B cell (primary cell): ENCODE measurements at regions not wholly inside any gene's neighbourhood (a gene's known extent, or its start where the extent isn't known, plus 50 kb on each side); places are given as distances from the start of the nearest gene placed in this dataset.

ENCODE experiments used
- ATAC-seq: fragments of 200-7000 bp; cut with Tn5 transposase; one replicate; pipeline ENCODE4 v1.10.0; 2021; ENCODE audit warnings: low read depth, mild to moderate bottlenecking, moderate number of reproducible peaks, moderate library complexity
- CTCF ChIA-PET: fragments of 350-600 bp; sonication (Branson Sonifier 250); formaldehyde crosslinking; loops from one replicate; lab custom pipeline; 2021; ENCODE audit warnings: antibody characterized with exemption, inconsistent platforms; lab: Charles Lee
- POLR2A ChIA-PET: fragments of 350-600 bp; sonication (Branson Sonifier 250); formaldehyde crosslinking; loops from one replicate; lab custom pipeline; 2021; ENCODE audit warnings: antibody characterized with exemption; lab: Charles Lee
- DNase-seq: peaks from one replicate; pipeline ENCODE4 v3.0.0; 2013
- H2AFZ ChIP-seq: 2 replicates; pipeline ENCODE4 v1.6.1; 2012; ENCODE audit warnings: mild to moderate bottlenecking, low read depth, low read length; ENCODE audit not compliant: insufficient read depth, poor library complexity, severe bottlenecking
- H3K27ac ChIP-seq, 2 donors: 1 replicate in 1 of 2; 2 replicates in 1 of 2; pipeline ENCODE4 v1.5.1; 2012 to 2013; ENCODE audit warnings: low read length in 2 of 2, mild to moderate bottlenecking in 2 of 2, moderate library complexity in 1 of 2
- H3K27me3 ChIP-seq, 4 experiments: fragments of 200-600 bp in 1 of 4; sonication (generic) in 1 of 4; replicated peaks in 1 of 4; 1 replicate in 2 of 4; 2 replicates in 2 of 4; pipeline versions ENCODE4 v1.6.1 to v1.7.0; 2013 to 2016; ENCODE audit warnings: low read length in 3 of 4, mild to moderate bottlenecking in 2 of 4, mixed read lengths in 1 of 4, moderate library complexity in 1 of 4; ENCODE audit not compliant: insufficient read depth in 4 of 4, control insufficient read depth in 3 of 4; ENCODE audit errors: control extremely low read depth in 1 of 4
- H3K36me3 ChIP-seq, 2 experiments: replicated peaks in 1 of 2; 1 replicate in 1 of 2; 2 replicates in 1 of 2; pipeline versions ENCODE4 v1.6.1 to v1.7.1; 2013; ENCODE audit warnings: low read length in 1 of 2; ENCODE audit not compliant: insufficient read depth in 2 of 2, control insufficient read depth in 1 of 2; ENCODE audit errors: control extremely low read depth in 1 of 2, extremely low read depth in 1 of 2
- H3K4me1 ChIP-seq, 2 donors: fragments of 200-600 bp in 1 of 2; sonication (generic) in 1 of 2; 1 replicate in 1 of 2; 2 replicates in 1 of 2; pipeline versions ENCODE4 v1.5.1 to v1.6.1; 2013 to 2017; ENCODE audit warnings: low read length in 2 of 2; ENCODE audit not compliant: control insufficient read depth in 2 of 2, insufficient read depth in 2 of 2
- H3K4me2 ChIP-seq: replicated peaks from 2 replicates; pipeline ENCODE3; 2012; ENCODE audit warnings: mild to moderate bottlenecking, low read depth, low read length; ENCODE audit not compliant: poor library complexity, severe bottlenecking
- H3K4me3 ChIP-seq, 5 experiments: fragments of 200-600 bp in 1 of 5; sonication (generic) in 1 of 5; 1 replicate in 3 of 5; 2 replicates in 2 of 5; pipeline versions ENCODE4 v1.5.1 to v1.7.0; 2011 to 2016; ENCODE audit warnings: low read length in 4 of 5, mild to moderate bottlenecking in 4 of 5, low read depth in 2 of 5, control low read depth in 1 of 5, moderate library complexity in 1 of 5; ENCODE audit not compliant: insufficient read depth in 1 of 5; ENCODE audit errors: control extremely low read depth in 1 of 5, extremely low read depth in 1 of 5
- H3K79me2 ChIP-seq: fragments of 200-600 bp; sonication (generic); one replicate; pipeline ENCODE4 v1.6.0; 2016; ENCODE audit warnings: low read length; ENCODE audit not compliant: control insufficient read depth, insufficient read depth
- H3K9ac ChIP-seq: fragments of 200-600 bp; sonication (generic); 2 replicates; pipeline ENCODE4 v1.6.1; 2017; ENCODE audit warnings: mild to moderate bottlenecking, low read length, moderate library complexity
- H3K9me3 ChIP-seq, 3 donors: one replicate each; pipeline versions ENCODE4 v1.6.1 to v1.7.1; 2013; ENCODE audit warnings: low read length in 2 of 3; ENCODE audit not compliant: control insufficient read depth in 2 of 3, insufficient read depth in 1 of 3; ENCODE audit errors: control extremely low read depth in 1 of 3
- H4K20me1 ChIP-seq: 2 replicates; pipeline ENCODE4 v1.6.0; 2012; ENCODE audit warnings: mild to moderate bottlenecking, low read length; ENCODE audit not compliant: insufficient read depth, control insufficient read depth, poor library complexity, severe bottlenecking
- H3K27ac Mint-ChIP-seq: one replicate; pipeline ENCODE4 v1.8.0; 2021; ENCODE audit warnings: mixed read lengths
- H3K27me3 Mint-ChIP-seq: one replicate; pipeline ENCODE4 v1.8.0; 2021; ENCODE audit warnings: mixed read lengths
- H3K4me1 Mint-ChIP-seq: one replicate; pipeline ENCODE4 v1.8.0; 2021; ENCODE audit warnings: mixed read lengths
- H3K4me3 Mint-ChIP-seq: one replicate; pipeline ENCODE4 v1.8.0; 2021; ENCODE audit warnings: mixed read lengths
- H3K9me3 Mint-ChIP-seq: one replicate; pipeline ENCODE4 v1.8.0; 2022; ENCODE audit warnings: mixed read lengths; ENCODE audit not compliant: insufficient read depth
- EZH2 ChIP-seq: IDR thresholded peaks from 2 replicates; pipeline ENCODE4 v1.6.1; 2012; ENCODE audit warnings: borderline replicate concordance, low read depth, mild to moderate bottlenecking, moderate library complexity, low read length; ENCODE audit not compliant: insufficient read depth, poor library complexity, severe bottlenecking
- WGBS: methylation state at CpG from one replicate; pipeline ENCODE4 v1.1.5; 2013; ENCODE audit warnings: missing lambda C conversion rate; ENCODE audit not compliant: insufficient coverage; 5-methylcytosine and 5-hydroxymethylcytosine counted together
- intact Hi-C: fragments of 100-400 bp; cut with micrococcal nuclease; formaldehyde crosslinking; loops from one replicate; pipeline ENCODE4 v1.10.0; 2022
- TF ChIP-seq, protein P1 (sequence below): fragments of 200-600 bp; IDR thresholded peaks from one replicate; pipeline ENCODE4 v1.8.0; 2022; ENCODE audit warnings: antibody characterized with exemption, mild to moderate bottlenecking

DNA sequence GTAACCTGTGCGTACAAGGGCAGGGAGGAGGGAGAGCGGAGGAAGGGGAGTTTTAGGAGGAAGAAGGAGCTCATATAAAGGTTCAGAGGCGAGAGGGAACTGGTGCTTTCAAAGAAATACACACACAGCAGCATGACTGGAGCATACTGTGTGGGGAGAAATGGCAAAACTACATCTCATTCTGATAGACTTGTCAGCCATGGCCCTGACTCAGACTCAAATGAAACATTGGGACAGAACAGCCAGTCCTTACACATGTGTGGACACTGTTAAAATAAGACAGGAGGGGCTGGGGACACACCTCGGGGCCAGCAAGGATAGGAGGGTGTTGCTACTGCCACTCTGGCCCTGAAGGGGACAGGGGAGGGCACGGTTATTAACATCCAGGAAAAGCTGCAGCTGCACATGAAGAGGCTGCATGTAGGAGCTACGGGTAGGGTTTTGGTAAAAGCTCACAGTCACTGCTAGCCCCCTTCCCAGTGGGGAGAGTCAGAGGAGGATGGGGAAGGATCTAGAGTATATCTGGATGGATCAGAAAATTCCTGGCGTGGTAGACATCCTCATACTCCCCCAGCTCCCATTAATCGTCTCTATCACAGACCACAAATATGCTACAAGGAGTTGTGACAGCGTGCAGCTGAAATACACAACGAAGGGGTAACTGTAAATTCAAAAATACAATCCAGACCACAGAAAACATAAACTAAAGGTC, 110.5 kb downstream of the GATA6 start:
- no peak overlapping the region for H3K27ac ChIP-seq
- H3K4me1 ChIP-seq = no peaks in the 10 kb centered on the region
- no peaks in the 10 kb centered on the region for H3K79me2 ChIP-seq
- no peak overlapping the region for H3K4me2 ChIP-seq
- H2AFZ ChIP-seq = no peak overlapping the region
- no peak overlapping the region for H3K4me3 Mint-ChIP-seq
- no peaks in the 10 kb centered on the region for H3K27me3 Mint-ChIP-seq
- H4K20me1 ChIP-seq = no peaks in the 10 kb centered on the region
- peaks cover 0 to 11% (median 0%) of the 10 kb centered on the region in 3 donors for H3K9me3 ChIP-seq
- CTCF ChIA-PET = no interaction called here
- no peak overlapping the region for H3K4me3 ChIP-seq
- no peak for DNase-seq
- POLR2A ChIA-PET = no interaction called here
- TF ChIP-seq, protein P1, sequence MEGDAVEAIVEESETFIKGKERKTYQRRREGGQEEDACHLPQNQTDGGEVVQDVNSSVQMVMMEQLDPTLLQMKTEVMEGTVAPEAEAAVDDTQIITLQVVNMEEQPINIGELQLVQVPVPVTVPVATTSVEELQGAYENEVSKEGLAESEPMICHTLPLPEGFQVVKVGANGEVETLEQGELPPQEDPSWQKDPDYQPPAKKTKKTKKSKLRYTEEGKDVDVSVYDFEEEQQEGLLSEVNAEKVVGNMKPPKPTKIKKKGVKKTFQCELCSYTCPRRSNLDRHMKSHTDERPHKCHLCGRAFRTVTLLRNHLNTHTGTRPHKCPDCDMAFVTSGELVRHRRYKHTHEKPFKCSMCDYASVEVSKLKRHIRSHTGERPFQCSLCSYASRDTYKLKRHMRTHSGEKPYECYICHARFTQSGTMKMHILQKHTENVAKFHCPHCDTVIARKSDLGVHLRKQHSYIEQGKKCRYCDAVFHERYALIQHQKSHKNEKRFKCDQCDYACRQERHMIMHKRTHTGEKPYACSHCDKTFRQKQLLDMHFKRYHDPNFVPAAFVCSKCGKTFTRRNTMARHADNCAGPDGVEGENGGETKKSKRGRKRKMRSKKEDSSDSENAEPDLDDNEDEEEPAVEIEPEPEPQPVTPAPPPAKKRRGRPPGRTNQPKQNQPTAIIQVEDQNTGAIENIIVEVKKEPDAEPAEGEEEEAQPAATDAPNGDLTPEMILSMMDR = no peak
- TF ChIP-seq EZH2 = no peak
- no peaks in the 10 kb centered on the region for H3K36me3 ChIP-seq
- no peaks in the 10 kb centered on the region for H3K27me3 ChIP-seq
- no peak for ATAC-seq
- no peaks in the 10 kb centered on the region for H3K9me3 Mint-ChIP-seq
- no peak overlapping the region for H3K9ac ChIP-seq
- WGBS = 45% methylated on average over 2 of the region's 10 CpGs
- no peak overlapping the region for H3K27ac Mint-ChIP-seq
- intact Hi-C loops = no loop called here
- H3K4me1 Mint-ChIP-seq = no peaks in the 10 kb centered on the region

- H3K9me3 Mint-ChIP-seq = no peaks in the 10 kb centered on the region
- H3K27ac Mint-ChIP-seq = no peak overlapping the region
- no peak overlapping the region for H3K27ac ChIP-seq
- intact Hi-C loops = no loop called here
- TF ChIP-seq, protein P1 = no peak
- TF ChIP-seq EZH2 = no peak
- no peaks in the 10 kb centered on the region for H3K27me3 Mint-ChIP-seq
- H3K4me1 ChIP-seq = no peaks in the 10 kb centered on the region
- CTCF ChIA-PET = no interaction called here
- peaks cover 0 to 11% (median 0%) of the 10 kb centered on the region in 3 donors for H3K9me3 ChIP-seq
- no peak for ATAC-seq
- no peaks in the 10 kb centered on the region for H3K27me3 ChIP-seq
- POLR2A ChIA-PET = no interaction called here
- H3K9ac ChIP-seq = no peak overlapping the region
- H3K4me1 Mint-ChIP-seq = no peaks in the 10 kb centered on the region
- no peaks in the 10 kb centered on the region for H4K20me1 ChIP-seq
- WGBS = 100% methylated on average over 1 of the region's 1 CpG
- no peaks in the 10 kb centered on the region for H3K79me2 ChIP-seq
- H2AFZ ChIP-seq = no peak overlapping the region
- H3K36me3 ChIP-seq = no peaks in the 10 kb centered on the region
- no peak for DNase-seq
- H3K4me3 Mint-ChIP-seq = no peak overlapping the region
- H3K4me2 ChIP-seq = no peak overlapping the region
- H3K4me3 ChIP-seq = no peak overlapping the region
These were observed 109.4 kb downstream of the GATA6 start for GRCh38 chr18:22278798-22279197.
